Superior temporal gyrus (tissue), 1 donor: ENCODE measurements at regions not wholly inside any gene's neighbourhood (a gene's known extent, or its start where the extent isn't known, plus 50 kb on each side); places are given as distances from the start of the nearest gene placed in this dataset.
"Not testable (repeated sequence)": the region's sequence is repeated elsewhere in the genome, so short reads cannot be mapped to it uniquely, and the experiment has no call there.

Source experiments
- DNase-seq: peaks from one replicate; pipeline ENCODE4 v3.0.0-alpha.2; 2016; ENCODE audit errors: extremely low spot score

GRCh38 chr7:49481075-49481474 is 292.4 kb upstream of the VWC2 start:
- DNase-seq = no peak

- no peak for DNase-seq
Observed at GRCh38 chr7:49483142-49483541, 290.3 kb upstream of the VWC2 start.

- no peak for DNase-seq
Observed at GRCh38 chr7:49486974-49487829, 286.2 kb upstream of the VWC2 start.

- DNase-seq = no peak
Observed at GRCh38 chr7:49487830-49488140, 285.7 kb upstream of the VWC2 start.

- no peak for DNase-seq
Observed at GRCh38 chr7:49488573-49488972, 284.9 kb upstream of the VWC2 start.

GRCh38 chr7:49497471-49497870 is 276.0 kb upstream of the VWC2 start:
- DNase-seq = no peak

GRCh38 chr7:49500741-49501140 is 272.7 kb upstream of the VWC2 start:
- no peak for DNase-seq

- DNase-seq = not testable (repeated sequence)
Observed at GRCh38 chr7:49507206-49507605, 266.2 kb upstream of the VWC2 start.

- no peak for DNase-seq
Observed at GRCh38 chr7:49513911-49514310, 259.5 kb upstream of the VWC2 start.

GRCh38 chr7:49520951-49521350 is 252.5 kb upstream of the VWC2 start:
- peak; percentile 77 for DNase-seq

GRCh38 chr7:49522111-49522510 is 251.3 kb upstream of the VWC2 start:
- DNase-seq = no peak

- DNase-seq = no peak
Observed at GRCh38 chr7:49523870-49524269, 249.6 kb upstream of the VWC2 start.

- DNase-seq = no peak
Observed at GRCh38 chr7:49527182-49527581, 246.3 kb upstream of the VWC2 start.

- no peak for DNase-seq
Observed at GRCh38 chr7:49530481-49530880, 243.0 kb upstream of the VWC2 start.

GRCh38 chr7:49563693-49564378 is 209.6 kb upstream of the VWC2 start:
- no peak for DNase-seq

GRCh38 chr7:49564379-49564714 is 209.1 kb upstream of the VWC2 start:
- DNase-seq = no peak

GRCh38 chr7:49577576-49577975 is 195.9 kb upstream of the VWC2 start:
- DNase-seq = no peak

- no peak for DNase-seq
Observed at GRCh38 chr7:49579408-49579807, 194.0 kb upstream of the VWC2 start.

- no peak for DNase-seq
Observed at GRCh38 chr7:49580000-49580399, 193.4 kb upstream of the VWC2 start.

- DNase-seq = no peak
Observed at GRCh38 chr7:49580761-49581160, 192.7 kb upstream of the VWC2 start.

- DNase-seq = no peak
Observed at GRCh38 chr7:49583440-49583839, 190.0 kb upstream of the VWC2 start.

- DNase-seq = no peak
Observed at GRCh38 chr7:49596701-49597491, 176.5 kb upstream of the VWC2 start.

- no peak for DNase-seq
Observed at GRCh38 chr7:49597805-49598204, 175.6 kb upstream of the VWC2 start.
